GM23338 (cell line): ENCODE measurements at regions not wholly inside any gene's neighbourhood (a gene's known extent, or its start where the extent isn't known, plus 50 kb on each side); places are given as distances from the start of the nearest gene placed in this dataset.

Experiments used
- ATAC-seq: fragments of 200-7000 bp; cut with Tn5 transposase; 3 replicates; pipeline ENCODE4 v1.9.1; 2020
- DNase-seq: peaks from one replicate; pipeline ENCODE4 v3.0.0-alpha.2; 2015; ENCODE audit warnings: low spot score
- H2AFZ ChIP-seq: fragments of 200-600 bp; sonication (generic); 2 replicates; pipeline ENCODE4 v1.8.0; 2016; ENCODE audit warnings: antibody characterized with exemption, mild to moderate bottlenecking, moderate library complexity
- H3F3A ChIP-seq: fragments of 200-600 bp; sonication (generic); replicated peaks from 2 replicates; pipeline ENCODE4 v1.8.0; 2017; ENCODE audit warnings: antibody characterized with exemption, mixed run types, low read depth
- H3K27ac ChIP-seq: fragments of 200-600 bp; sonication (generic); 2 replicates; pipeline ENCODE4 v1.6.1; 2016; ENCODE audit warnings: low read depth
- H3K27me3 ChIP-seq: fragments of 200-600 bp; sonication (generic); 2 replicates; pipeline ENCODE4 v1.8.0; 2016; ENCODE audit warnings: mild to moderate bottlenecking, mixed run types, moderate library complexity; ENCODE audit not compliant: insufficient read depth
- H3K36me3 ChIP-seq: fragments of 200-600 bp; sonication (generic); 2 replicates; pipeline ENCODE4 v1.8.0; 2016; ENCODE audit warnings: mild to moderate bottlenecking; ENCODE audit not compliant: insufficient read depth
- H3K4me1 ChIP-seq: fragments of 200-600 bp; sonication (generic); 2 replicates; pipeline ENCODE4 v1.8.0; 2016; ENCODE audit warnings: mild to moderate bottlenecking, moderate library complexity; ENCODE audit not compliant: insufficient read depth
- H3K4me2 ChIP-seq: fragments of 200-600 bp; sonication (generic); 2 replicates; pipeline ENCODE4 v1.7.1; 2017; ENCODE audit warnings: mixed run types
- H3K4me3 ChIP-seq: fragments of 200-600 bp; sonication (generic); 2 replicates; pipeline ENCODE4 v1.6.1; 2016; ENCODE audit warnings: mixed run types
- H3K79me2 ChIP-seq: fragments of 200-600 bp; sonication (generic); replicated peaks from 2 replicates; pipeline ENCODE4 v1.8.0; 2017; ENCODE audit warnings: mild to moderate bottlenecking; ENCODE audit not compliant: insufficient read depth
- H3K9me2 ChIP-seq: fragments of 200-600 bp; sonication (generic); 2 replicates; pipeline ENCODE4 v1.8.0; 2017; ENCODE audit not compliant: insufficient read depth
- H4K20me1 ChIP-seq: fragments of 200-600 bp; sonication (generic); replicated peaks from 2 replicates; pipeline ENCODE4 v1.8.0; 2017; ENCODE audit warnings: mild to moderate bottlenecking; ENCODE audit not compliant: insufficient read depth
- H3K27ac Mint-ChIP-seq: 2 replicates; pipeline ENCODE4 v1.8.0; 2020; ENCODE audit warnings: inconsistent platforms, mild to moderate bottlenecking, moderate library complexity, mixed read lengths
- H3K27me3 Mint-ChIP-seq: 3 replicates; pipeline ENCODE4 v1.8.0; 2022; ENCODE audit warnings: low read depth, mild to moderate bottlenecking, moderate library complexity, mixed read lengths, inconsistent platforms; ENCODE audit not compliant: insufficient read depth, poor library complexity
- H3K36me3 Mint-ChIP-seq: 3 replicates; pipeline ENCODE4 v1.8.0; 2021; ENCODE audit warnings: low read depth, mild to moderate bottlenecking, inconsistent platforms, moderate library complexity, mixed read lengths
- H3K4me1 Mint-ChIP-seq: 3 replicates; pipeline ENCODE4 v1.8.0; 2020; ENCODE audit warnings: mild to moderate bottlenecking, inconsistent platforms, mixed read lengths
- H3K4me3 Mint-ChIP-seq: 3 replicates; pipeline ENCODE4 v1.8.0; 2021; ENCODE audit warnings: moderate library complexity, mild to moderate bottlenecking, inconsistent platforms, mixed read lengths
- H3K9me3 Mint-ChIP-seq: 3 replicates; pipeline ENCODE4 v1.8.0; 2020; ENCODE audit warnings: moderate library complexity, mild to moderate bottlenecking, inconsistent platforms, mixed read lengths
- CREB1 ChIP-seq: fragments of 250-450 bp; sonication (Bioruptor Pico); IDR thresholded peaks from 2 replicates; pipeline ENCODE4 v1.5.0; 2020; ENCODE audit warnings: low read depth, mild to moderate bottlenecking, moderate library complexity
- CTCF ChIP-seq, 2 experiments: fragments of 200-600 bp in 1 of 2; sonication (generic) in 1 of 2; conservative IDR thresholded peaks; 2 replicates each; pipeline versions ENCODE4 v1.5.1 to v1.6.1; 2016 to 2017; ENCODE audit warnings: antibody characterized with exemption in 2 of 2, low read depth in 2 of 2, mild to moderate bottlenecking in 2 of 2, moderate library complexity in 1 of 2
- ETS1 ChIP-seq: IDR thresholded peaks from 2 replicates; pipeline ENCODE4 v1.6.1; 2016; ENCODE audit warnings: antibody characterized with exemption
- EZH2 ChIP-seq: fragments of 200-600 bp; sonication (generic); IDR thresholded peaks from one replicate; pipeline ENCODE4 v1.8.0; 2017; ENCODE audit warnings: antibody characterized with exemption, mild to moderate bottlenecking, low read depth; ENCODE audit not compliant: unreplicated experiment
- EZH2phosphoT487 ChIP-seq: fragments of 200-600 bp; sonication (generic); IDR thresholded peaks from one replicate; pipeline ENCODE4 v1.8.1; 2018; ENCODE audit warnings: antibody characterized with exemption; ENCODE audit not compliant: unreplicated experiment
- JUNB ChIP-seq: IDR thresholded peaks from one replicate; pipeline ENCODE4 v1.6.1; 2016; ENCODE audit warnings: antibody characterized with exemption; ENCODE audit not compliant: unreplicated experiment
- POLR2AphosphoS5 ChIP-seq: IDR thresholded peaks from 2 replicates; pipeline ENCODE4 v1.6.1; 2016; ENCODE audit warnings: antibody characterized with exemption, low read depth
- REST ChIP-seq: IDR thresholded peaks from one replicate; pipeline ENCODE4 v1.6.1; 2018; ENCODE audit warnings: antibody characterized with exemption; ENCODE audit not compliant: unreplicated experiment
- ZNF114 ChIP-seq: fragments of 250-450 bp; sonication (Bioruptor Pico); IDR thresholded peaks from 2 replicates; pipeline ENCODE4 v1.5.0; 2020; ENCODE audit warnings: mild to moderate bottlenecking, moderate library complexity
- ZNF331 ChIP-seq: fragments of 250-450 bp; sonication (Bioruptor Pico); IDR thresholded peaks from 2 replicates; pipeline ENCODE4 v1.5.0; 2020; ENCODE audit warnings: low read depth, mild to moderate bottlenecking, moderate library complexity
- TF ChIP-seq, protein P1 (sequence below): fragments of 250-450 bp; sonication (Bioruptor Pico); IDR thresholded peaks from 2 replicates; pipeline ENCODE4 v1.5.0; 2020; ENCODE audit warnings: mild to moderate bottlenecking, moderate library complexity

DNA sequence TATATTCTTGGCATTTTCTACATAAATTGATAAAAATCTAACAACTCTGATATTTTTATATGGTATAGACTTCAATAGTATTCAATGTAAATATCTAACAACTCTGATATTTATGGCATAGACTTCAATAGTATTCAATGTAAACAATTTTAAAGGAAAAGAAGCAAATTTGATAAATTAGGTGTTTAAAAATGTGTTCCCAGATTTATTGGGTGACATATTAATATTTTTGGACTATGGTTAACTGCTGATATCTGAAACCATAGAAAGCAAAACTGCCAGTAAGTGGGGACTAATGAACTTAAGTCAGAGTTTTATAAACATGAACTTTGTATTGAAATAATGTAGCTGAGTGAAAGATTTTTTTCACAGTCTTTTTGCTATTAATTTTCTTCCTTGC is 1576.0 kb upstream of the DDX18 start:
- Histone ChIP-seq H3K4me2 (no peak overlapping the region), H3F3A (no peaks in the 10 kb centered on the region), H3K79me2 (no peaks in the 10 kb centered on the region), H3K9me2 (peaks cover 6% of the 10 kb centered on the region; the same call in 1 of the 2 replicates), H3K27me3 (no peaks in the 10 kb centered on the region), H3K4me1 (peaks cover 9% of the 10 kb centered on the region; the same call in 1 of the 2 replicates), H3K4me3 (no peak overlapping the region), H3K36me3 (no peaks in the 10 kb centered on the region), H4K20me1 (no peaks in the 10 kb centered on the region), H2AFZ (no peak overlapping the region), H3K27ac (no peak overlapping the region)
- Mint-ChIP-seq H3K4me3 (no peak overlapping the region), H3K36me3 (peaks cover 14% of the 10 kb centered on the region; the same call in 1 of the 3 replicates), H3K4me1 (peaks cover 8% of the 10 kb centered on the region), H3K27me3 (peaks cover 4% of the 10 kb centered on the region), H3K9me3 (peaks cover 15% of the 10 kb centered on the region; the same call in 2 of the 3 replicates), H3K27ac (no peak overlapping the region)
- no peak for ATAC-seq
- DNase-seq = no peak
- TF ChIP-seq EZH2 (no peak), EZH2phosphoT487 (no peak), CREB1 (no peak), ETS1 (no peak), POLR2AphosphoS5 (no peak), JUNB (no peak), ZNF331 (CRISPR knock-in tag) (no peak), REST (no peak), CTCF (conservative IDR thresholded peaks at IDR 0.05; ENCODE audit: low read depth in 2 of 2) (no peak), ZNF114 (CRISPR knock-in tag) (no peak)
- TF ChIP-seq, protein P1, sequence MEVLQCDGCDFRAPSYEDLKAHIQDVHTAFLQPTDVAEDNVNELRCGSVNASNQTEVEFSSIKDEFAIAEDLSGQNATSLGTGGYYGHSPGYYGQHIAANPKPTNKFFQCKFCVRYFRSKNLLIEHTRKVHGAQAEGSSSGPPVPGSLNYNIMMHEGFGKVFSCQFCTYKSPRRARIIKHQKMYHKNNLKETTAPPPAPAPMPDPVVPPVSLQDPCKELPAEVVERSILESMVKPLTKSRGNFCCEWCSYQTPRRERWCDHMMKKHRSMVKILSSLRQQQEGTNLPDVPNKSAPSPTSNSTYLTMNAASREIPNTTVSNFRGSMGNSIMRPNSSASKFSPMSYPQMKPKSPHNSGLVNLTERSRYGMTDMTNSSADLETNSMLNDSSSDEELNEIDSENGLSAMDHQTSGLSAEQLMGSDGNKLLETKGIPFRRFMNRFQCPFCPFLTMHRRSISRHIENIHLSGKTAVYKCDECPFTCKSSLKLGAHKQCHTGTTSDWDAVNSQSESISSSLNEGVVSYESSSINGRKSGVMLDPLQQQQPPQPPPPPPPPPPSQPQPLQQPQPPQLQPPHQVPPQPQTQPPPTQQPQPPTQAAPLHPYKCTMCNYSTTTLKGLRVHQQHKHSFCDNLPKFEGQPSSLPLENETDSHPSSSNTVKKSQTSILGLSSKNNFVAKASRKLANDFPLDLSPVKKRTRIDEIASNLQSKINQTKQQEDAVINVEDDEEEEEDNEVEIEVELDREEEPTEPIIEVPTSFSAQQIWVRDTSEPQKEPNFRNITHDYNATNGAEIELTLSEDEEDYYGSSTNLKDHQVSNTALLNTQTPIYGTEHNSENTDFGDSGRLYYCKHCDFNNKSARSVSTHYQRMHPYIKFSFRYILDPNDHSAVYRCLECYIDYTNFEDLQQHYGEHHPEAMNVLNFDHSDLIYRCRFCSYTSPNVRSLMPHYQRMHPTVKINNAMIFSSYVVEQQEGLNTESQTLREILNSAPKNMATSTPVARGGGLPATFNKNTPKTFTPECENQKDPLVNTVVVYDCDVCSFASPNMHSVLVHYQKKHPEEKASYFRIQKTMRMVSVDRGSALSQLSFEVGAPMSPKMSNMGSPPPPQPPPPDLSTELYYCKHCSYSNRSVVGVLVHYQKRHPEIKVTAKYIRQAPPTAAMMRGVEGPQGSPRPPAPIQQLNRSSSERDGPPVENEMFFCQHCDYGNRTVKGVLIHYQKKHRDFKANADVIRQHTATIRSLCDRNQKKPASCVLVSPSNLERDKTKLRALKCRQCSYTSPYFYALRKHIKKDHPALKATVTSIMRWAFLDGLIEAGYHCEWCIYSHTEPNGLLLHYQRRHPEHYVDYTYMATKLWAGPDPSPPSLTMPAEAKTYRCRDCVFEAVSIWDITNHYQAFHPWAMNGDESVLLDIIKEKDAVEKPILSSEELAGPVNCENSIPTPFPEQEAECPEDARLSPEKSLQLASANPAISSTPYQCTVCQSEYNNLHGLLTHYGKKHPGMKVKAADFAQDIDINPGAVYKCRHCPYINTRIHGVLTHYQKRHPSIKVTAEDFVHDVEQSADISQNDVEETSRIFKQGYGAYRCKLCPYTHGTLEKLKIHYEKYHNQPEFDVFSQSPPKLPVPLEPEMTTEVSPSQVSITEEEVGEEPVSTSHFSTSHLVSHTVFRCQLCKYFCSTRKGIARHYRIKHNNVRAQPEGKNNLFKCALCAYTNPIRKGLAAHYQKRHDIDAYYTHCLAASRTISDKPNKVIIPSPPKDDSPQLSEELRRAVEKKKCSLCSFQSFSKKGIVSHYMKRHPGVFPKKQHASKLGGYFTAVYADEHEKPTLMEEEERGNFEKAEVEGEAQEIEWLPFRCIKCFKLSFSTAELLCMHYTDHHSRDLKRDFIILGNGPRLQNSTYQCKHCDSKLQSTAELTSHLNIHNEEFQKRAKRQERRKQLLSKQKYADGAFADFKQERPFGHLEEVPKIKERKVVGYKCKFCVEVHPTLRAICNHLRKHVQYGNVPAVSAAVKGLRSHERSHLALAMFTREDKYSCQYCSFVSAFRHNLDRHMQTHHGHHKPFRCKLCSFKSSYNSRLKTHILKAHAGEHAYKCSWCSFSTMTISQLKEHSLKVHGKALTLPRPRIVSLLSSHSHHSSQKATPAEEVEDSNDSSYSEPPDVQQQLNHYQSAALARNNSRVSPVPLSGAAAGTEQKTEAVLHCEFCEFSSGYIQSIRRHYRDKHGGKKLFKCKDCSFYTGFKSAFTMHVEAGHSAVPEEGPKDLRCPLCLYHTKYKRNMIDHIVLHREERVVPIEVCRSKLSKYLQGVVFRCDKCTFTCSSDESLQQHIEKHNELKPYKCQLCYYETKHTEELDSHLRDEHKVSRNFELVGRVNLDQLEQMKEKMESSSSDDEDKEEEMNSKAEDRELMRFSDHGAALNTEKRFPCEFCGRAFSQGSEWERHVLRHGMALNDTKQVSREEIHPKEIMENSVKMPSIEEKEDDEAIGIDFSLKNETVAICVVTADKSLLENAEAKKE (CRISPR knock-in tag) = no peak
